ENCODE measurements at regions not wholly inside any gene's neighbourhood (a gene's known extent, or its start where the extent isn't known, plus 50 kb on each side); places are given as distances from the start of the nearest gene placed in this dataset.

GRCh38 chr6:170114187-170114945 is 176.5 kb downstream of the DLL1 start:
- Mint-ChIP-seq H3K9me3 (peaks cover 0 to 15% (median 4%) of the 10 kb centered on the region in 11 donors), H3K27me3 (peaks cover 0 to 8% (median 0%) of the 10 kb centered on the region in 5 donors), H3K27ac (peak overlapping the region in 1 of 9 donors; percentile 27), H3K4me1 (no peaks in the 10 kb centered on the region), H3K36me3 (peaks cover 0 to 4% (median 3%) of the 10 kb centered on the region in 5 donors), H3K4me3 (no peak overlapping the region)
- no peaks in the 10 kb centered on the region for H3K27me3 ChIP-seq (ENCODE audit: control insufficient read depth in 2 of 2, insufficient read depth in 2 of 2, low read length in 2 of 2)
- no peak overlapping the region for H3K4me3 ChIP-seq (ENCODE audit: low read length)
- DNase-seq (peak in 1 of 9 donors; percentile 9), ATAC-seq (no peak)
- H3K4me1 ChIP-seq (ENCODE audit: control insufficient read depth in 2 of 2, insufficient read depth in 2 of 2, low read length in 2 of 2) = no peaks in the 10 kb centered on the region
- no peaks in the 10 kb centered on the region for H3K36me3 ChIP-seq (ENCODE audit: control insufficient read depth in 2 of 3, insufficient read depth in 3 of 3, low read length in 3 of 3)
- H3K9me3 ChIP-seq (ENCODE audit: control insufficient read depth in 2 of 3, low read length in 3 of 3) = no peaks in the 10 kb centered on the region
- intact Hi-C loops (cut with micrococcal nuclease) = no loop called here
- CTCF ChIA-PET = no interaction called here
- no peak overlapping the region for H3K27ac ChIP-seq (ENCODE audit: low read depth, low read length)
- POLR2A ChIA-PET = no interaction called here

DNA sequence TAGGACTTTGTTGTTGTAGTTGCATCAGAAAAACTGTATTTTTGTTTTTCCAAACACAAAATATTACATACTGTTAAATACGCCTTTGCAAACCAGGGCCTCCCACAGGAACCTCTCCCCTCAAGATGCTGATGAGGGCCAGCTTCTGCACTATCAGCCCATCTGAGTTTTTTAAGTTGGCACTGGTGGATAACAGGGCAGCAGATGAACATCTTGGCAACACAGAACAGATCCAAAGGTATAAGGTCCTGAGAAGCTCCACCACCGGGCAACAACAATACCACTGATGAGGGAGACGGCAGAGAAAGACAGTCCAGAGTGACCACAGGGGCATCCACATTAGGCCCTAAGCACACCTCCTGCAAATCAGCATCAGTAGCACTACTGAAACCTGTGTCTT is 177.7 kb downstream of the DLL1 start:
- no peaks in the 10 kb centered on the region for H3K36me3 ChIP-seq (ENCODE audit: control insufficient read depth in 2 of 3, insufficient read depth in 3 of 3, low read length in 3 of 3)
- no peak overlapping the region for H3K4me3 Mint-ChIP-seq
- H3K4me3 ChIP-seq (ENCODE audit: low read length) = no peak overlapping the region
- ChIA-PET POLR2A (no interaction called here), CTCF (no interaction called here)
- H3K9me3 Mint-ChIP-seq = peaks cover 0 to 3% (median 0%) of the 10 kb centered on the region in 11 donors
- no peaks in the 10 kb centered on the region for H3K9me3 ChIP-seq (ENCODE audit: control insufficient read depth in 2 of 3, low read length in 3 of 3)
- H3K36me3 Mint-ChIP-seq = peaks cover 0 to under 1% (median 0%) of the 10 kb centered on the region in 5 donors
- H3K27me3 ChIP-seq (ENCODE audit: control insufficient read depth in 2 of 2, insufficient read depth in 2 of 2, low read length in 2 of 2) = no peaks in the 10 kb centered on the region
- H3K27ac ChIP-seq (ENCODE audit: low read depth, low read length) = no peak overlapping the region
- peaks cover 0 to 12% (median 9%) of the 10 kb centered on the region in 5 donors for H3K27me3 Mint-ChIP-seq
- intact Hi-C loops (cut with micrococcal nuclease) = no loop called here
- DNase-seq (peak in 1 of 9 donors; percentile 1), ATAC-seq (no peak)
- H3K4me1 Mint-ChIP-seq = no peaks in the 10 kb centered on the region
- H3K4me1 ChIP-seq (ENCODE audit: control insufficient read depth in 2 of 2, insufficient read depth in 2 of 2, low read length in 2 of 2) = no peaks in the 10 kb centered on the region
- H3K27ac Mint-ChIP-seq = no peak overlapping the region

- no peak for DNase-seq
- Histone ChIP-seq H3K9me3 (ENCODE audit: control insufficient read depth in 2 of 3, low read length in 3 of 3) (no peaks in the 10 kb centered on the region), H3K27ac (ENCODE audit: low read depth, low read length) (no peak overlapping the region), H3K27me3 (ENCODE audit: control insufficient read depth in 2 of 2, insufficient read depth in 2 of 2, low read length in 2 of 2) (no peaks in the 10 kb centered on the region), H3K4me3 (ENCODE audit: low read length) (no peak overlapping the region), H3K36me3 (ENCODE audit: control insufficient read depth in 2 of 3, insufficient read depth in 3 of 3, low read length in 3 of 3) (no peaks in the 10 kb centered on the region), H3K4me1 (ENCODE audit: control insufficient read depth in 2 of 2, insufficient read depth in 2 of 2, low read length in 2 of 2) (no peaks in the 10 kb centered on the region)
- Mint-ChIP-seq H3K27ac (no peak overlapping the region), H3K4me3 (no peak overlapping the region), H3K9me3 (no peaks in the 10 kb centered on the region), H3K36me3 (no peaks in the 10 kb centered on the region), H3K4me1 (no peaks in the 10 kb centered on the region), H3K27me3 (peaks cover 0 to 19% (median 13%) of the 10 kb centered on the region in 5 donors)
- ChIA-PET POLR2A (no interaction called here), CTCF (no interaction called here)
- intact Hi-C loops (cut with micrococcal nuclease) = no loop called here
- ATAC-seq = no peak
Measured at GRCh38 chr6:170112583-170112860, 178.4 kb downstream of the DLL1 start.

- H3K36me3 ChIP-seq (ENCODE audit: control insufficient read depth in 2 of 3, insufficient read depth in 3 of 3, low read length in 3 of 3) = no peaks in the 10 kb centered on the region
- ChIA-PET CTCF (no interaction called here), POLR2A (no interaction called here)
- H3K9me3 Mint-ChIP-seq = no peaks in the 10 kb centered on the region
- peaks cover 0 to 22% (median 17%) of the 10 kb centered on the region in 5 donors for H3K27me3 Mint-ChIP-seq
- no peaks in the 10 kb centered on the region for H3K27me3 ChIP-seq (ENCODE audit: control insufficient read depth in 2 of 2, insufficient read depth in 2 of 2, low read length in 2 of 2)
- intact Hi-C loops (cut with micrococcal nuclease) = no loop called here
- H3K9me3 ChIP-seq (ENCODE audit: control insufficient read depth in 2 of 3, low read length in 3 of 3) = no peaks in the 10 kb centered on the region
- no peaks in the 10 kb centered on the region for H3K36me3 Mint-ChIP-seq
- no peak overlapping the region for H3K4me3 ChIP-seq (ENCODE audit: low read length)
- no peaks in the 10 kb centered on the region for H3K4me1 ChIP-seq (ENCODE audit: control insufficient read depth in 2 of 2, insufficient read depth in 2 of 2, low read length in 2 of 2)
- H3K27ac ChIP-seq (ENCODE audit: low read depth, low read length) = no peak overlapping the region
- H3K4me1 Mint-ChIP-seq = no peaks in the 10 kb centered on the region
- ATAC-seq = no peak
- peak in 1 of 9 donors; percentile 11 for DNase-seq
- H3K4me3 Mint-ChIP-seq = no peak overlapping the region
- no peak overlapping the region for H3K27ac Mint-ChIP-seq
Measured at GRCh38 chr6:170111816-170112582, 178.9 kb downstream of the DLL1 start.

GRCh38 chr6:170111141-170111664 is 179.7 kb downstream of the DLL1 start:
- Mint-ChIP-seq H3K27me3 (peaks cover 0 to 23% (median 18%) of the 10 kb centered on the region in 5 donors), H3K9me3 (peaks cover 0 to 5% (median 0%) of the 10 kb centered on the region in 11 donors), H3K36me3 (peaks cover 0 to under 1% (median 0%) of the 10 kb centered on the region in 5 donors), H3K4me1 (no peaks in the 10 kb centered on the region), H3K4me3 (no peak overlapping the region), H3K27ac (no peak overlapping the region)
- Histone ChIP-seq H3K4me3 (ENCODE audit: low read length) (no peak overlapping the region), H3K9me3 (ENCODE audit: control insufficient read depth in 2 of 3, low read length in 3 of 3) (no peaks in the 10 kb centered on the region), H3K27ac (ENCODE audit: low read depth, low read length) (no peak overlapping the region), H3K4me1 (ENCODE audit: control insufficient read depth in 2 of 2, insufficient read depth in 2 of 2, low read length in 2 of 2) (no peaks in the 10 kb centered on the region), H3K36me3 (ENCODE audit: control insufficient read depth in 2 of 3, insufficient read depth in 3 of 3, low read length in 3 of 3) (no peaks in the 10 kb centered on the region), H3K27me3 (ENCODE audit: control insufficient read depth in 2 of 2, insufficient read depth in 2 of 2, low read length in 2 of 2) (no peaks in the 10 kb centered on the region)
- ChIA-PET CTCF (no interaction called here), POLR2A (no interaction called here)
- DNase-seq (no peak), ATAC-seq (no peak)
- intact Hi-C loops (cut with micrococcal nuclease) = no loop called here

- H3K27me3 ChIP-seq (ENCODE audit: control insufficient read depth in 2 of 2, insufficient read depth in 2 of 2, low read length in 2 of 2) = no peaks in the 10 kb centered on the region
- intact Hi-C loops (cut with micrococcal nuclease) = no loop called here
- peak in 1 of 9 donors; percentile 8 for DNase-seq
- no peak overlapping the region for H3K27ac ChIP-seq (ENCODE audit: low read depth, low read length)
- Mint-ChIP-seq H3K4me1 (no peaks in the 10 kb centered on the region), H3K9me3 (peaks cover 0 to 6% (median 2%) of the 10 kb centered on the region in 11 donors), H3K27ac (no peak overlapping the region), H3K4me3 (no peak overlapping the region), H3K27me3 (peaks cover 0 to 25% (median 21%) of the 10 kb centered on the region in 5 donors), H3K36me3 (peaks cover 0 to 4% (median 0%) of the 10 kb centered on the region in 5 donors)
- no peaks in the 10 kb centered on the region for H3K9me3 ChIP-seq (ENCODE audit: control insufficient read depth in 2 of 3, low read length in 3 of 3)
- no peak overlapping the region for H3K4me3 ChIP-seq (ENCODE audit: low read length)
- no peaks in the 10 kb centered on the region for H3K36me3 ChIP-seq (ENCODE audit: control insufficient read depth in 2 of 3, insufficient read depth in 3 of 3, low read length in 3 of 3)
- no peak for ATAC-seq
- POLR2A ChIA-PET = no interaction called here
- CTCF ChIA-PET = no interaction called here
- H3K4me1 ChIP-seq (ENCODE audit: control insufficient read depth in 2 of 2, insufficient read depth in 2 of 2, low read length in 2 of 2) = no peaks in the 10 kb centered on the region
Measured at GRCh38 chr6:170110201-170111140, 180.4 kb downstream of the DLL1 start.

Data from naive thymus-derived CD4-positive, alpha-beta T cell (primary cell).